Astrocyte (in vitro differentiated cells and primary cell): ENCODE measurements at regions not wholly inside any gene's neighbourhood (a gene's known extent, or its start where the extent isn't known, plus 50 kb on each side); places are given as distances from the start of the nearest gene placed in this dataset.

Source experiments
- DNase-seq: peaks from one replicate; pipeline ENCODE4 v3.0.0-alpha.2; 2010; ENCODE audit warnings: low read depth
- FAIRE-seq: peaks from 2 replicates; lab custom pipeline; 2011; peaks lifted over from hg19 to GRCh38; lab: Jason Lieb, UNC
- H2AFZ ChIP-seq: 2 replicates; pipeline ENCODE4 v1.6.0; 2012; ENCODE audit warnings: low read depth, low read length, inconsistent platforms
- H3K27ac ChIP-seq: 2 replicates; pipeline ENCODE4 v1.5.1; 2011; ENCODE audit warnings: low read depth, low read length, inconsistent platforms
- H3K27me3 ChIP-seq: 2 replicates; pipeline ENCODE4 v1.6.0; 2011; ENCODE audit warnings: low read length, inconsistent platforms; ENCODE audit not compliant: insufficient read depth
- H3K36me3 ChIP-seq: 2 replicates; pipeline ENCODE4 v1.5.1; 2011; ENCODE audit warnings: low read length, inconsistent platforms; ENCODE audit not compliant: insufficient read depth
- H3K4me1 ChIP-seq: 2 replicates; pipeline ENCODE4 v1.5.1; 2011; ENCODE audit warnings: low read length, inconsistent platforms; ENCODE audit not compliant: insufficient read depth
- H3K4me2 ChIP-seq: 2 replicates; pipeline ENCODE4 v1.6.0; 2012; ENCODE audit warnings: low read length, inconsistent platforms
- H3K4me3 ChIP-seq: 2 replicates; pipeline ENCODE4 v1.5.1; 2011; ENCODE audit warnings: low read depth, mild to moderate bottlenecking, low read length, inconsistent platforms; ENCODE audit not compliant: insufficient read depth
- H3K79me2 ChIP-seq: 2 replicates; pipeline ENCODE4 v1.6.0; 2012; ENCODE audit warnings: mild to moderate bottlenecking, low read length, inconsistent platforms; ENCODE audit not compliant: insufficient read depth
- H3K9ac ChIP-seq: 2 replicates; pipeline ENCODE4 v1.6.0; 2012; ENCODE audit warnings: mild to moderate bottlenecking, low read length, inconsistent platforms
- H3K9me3 ChIP-seq: 2 replicates; pipeline ENCODE4 v1.5.1; 2012; ENCODE audit warnings: low read depth, mild to moderate bottlenecking, low read length, inconsistent platforms; ENCODE audit not compliant: insufficient read depth
- H4K20me1 ChIP-seq: 2 replicates; pipeline ENCODE4 v1.6.0; 2012; ENCODE audit warnings: low read length, inconsistent platforms; ENCODE audit not compliant: insufficient read depth
- H3K27ac Mint-ChIP-seq: one replicate; pipeline ENCODE4 v1.8.0; 2021; ENCODE audit warnings: mild to moderate bottlenecking, mixed read lengths; ENCODE audit not compliant: unreplicated experiment
- H3K27me3 Mint-ChIP-seq: one replicate; pipeline ENCODE4 v1.8.0; 2021; ENCODE audit warnings: low read depth, mixed read lengths; ENCODE audit not compliant: unreplicated experiment
- H3K36me3 Mint-ChIP-seq: one replicate; pipeline ENCODE4 v1.8.0; 2021; ENCODE audit warnings: low read depth, mixed read lengths; ENCODE audit not compliant: unreplicated experiment
- H3K4me1 Mint-ChIP-seq: one replicate; pipeline ENCODE4 v1.8.0; 2021; ENCODE audit warnings: low read depth, mixed read lengths; ENCODE audit not compliant: unreplicated experiment
- H3K4me3 Mint-ChIP-seq: one replicate; pipeline ENCODE4 v1.8.0; 2021; ENCODE audit warnings: mild to moderate bottlenecking, moderate library complexity, mixed read lengths; ENCODE audit not compliant: unreplicated experiment
- H3K9me3 Mint-ChIP-seq: one replicate; pipeline ENCODE4 v1.8.0; 2021; ENCODE audit warnings: mild to moderate bottlenecking, mixed read lengths; ENCODE audit not compliant: unreplicated experiment
- EZH2 ChIP-seq: IDR thresholded peaks from 2 replicates; pipeline ENCODE4 v1.6.1; 2012; ENCODE audit warnings: mild to moderate bottlenecking, low read length, inconsistent platforms; ENCODE audit not compliant: insufficient read depth
- TF ChIP-seq, protein P1 (sequence below): IDR thresholded peaks from 2 replicates; pipeline ENCODE4 v1.5.1; 2011; ENCODE audit warnings: low read depth, mild to moderate bottlenecking, inconsistent platforms, low read length, moderate library complexity; ENCODE audit not compliant: insufficient read depth

- Mint-ChIP-seq H3K36me3 (no peaks in the 10 kb centered on the region), H3K4me3 (no peak overlapping the region), H3K9me3 (peaks cover 3% of the 10 kb centered on the region), H3K27ac (no peak overlapping the region), H3K27me3 (no peaks in the 10 kb centered on the region), H3K4me1 (no peaks in the 10 kb centered on the region)
- TF ChIP-seq, protein P1, sequence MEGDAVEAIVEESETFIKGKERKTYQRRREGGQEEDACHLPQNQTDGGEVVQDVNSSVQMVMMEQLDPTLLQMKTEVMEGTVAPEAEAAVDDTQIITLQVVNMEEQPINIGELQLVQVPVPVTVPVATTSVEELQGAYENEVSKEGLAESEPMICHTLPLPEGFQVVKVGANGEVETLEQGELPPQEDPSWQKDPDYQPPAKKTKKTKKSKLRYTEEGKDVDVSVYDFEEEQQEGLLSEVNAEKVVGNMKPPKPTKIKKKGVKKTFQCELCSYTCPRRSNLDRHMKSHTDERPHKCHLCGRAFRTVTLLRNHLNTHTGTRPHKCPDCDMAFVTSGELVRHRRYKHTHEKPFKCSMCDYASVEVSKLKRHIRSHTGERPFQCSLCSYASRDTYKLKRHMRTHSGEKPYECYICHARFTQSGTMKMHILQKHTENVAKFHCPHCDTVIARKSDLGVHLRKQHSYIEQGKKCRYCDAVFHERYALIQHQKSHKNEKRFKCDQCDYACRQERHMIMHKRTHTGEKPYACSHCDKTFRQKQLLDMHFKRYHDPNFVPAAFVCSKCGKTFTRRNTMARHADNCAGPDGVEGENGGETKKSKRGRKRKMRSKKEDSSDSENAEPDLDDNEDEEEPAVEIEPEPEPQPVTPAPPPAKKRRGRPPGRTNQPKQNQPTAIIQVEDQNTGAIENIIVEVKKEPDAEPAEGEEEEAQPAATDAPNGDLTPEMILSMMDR: no peak
- TF ChIP-seq EZH2: no peak
- FAIRE-seq: peak; percentile 5
- Histone ChIP-seq H2AFZ (no peak overlapping the region), H3K27ac (no peak overlapping the region), H3K4me1 (no peaks in the 10 kb centered on the region), H3K4me3 (no peak overlapping the region), H3K4me2 (no peak overlapping the region), H3K36me3 (no peaks in the 10 kb centered on the region), H3K9me3 (no peaks in the 10 kb centered on the region), H3K27me3 (no peaks in the 10 kb centered on the region), H3K9ac (no peak overlapping the region), H3K79me2 (no peaks in the 10 kb centered on the region), H4K20me1 (no peaks in the 10 kb centered on the region)
- DNase-seq: no peak
These were observed 239.1 kb upstream of the NEIL3 start for GRCh38 chr4:177070533-177071058.

DNA sequence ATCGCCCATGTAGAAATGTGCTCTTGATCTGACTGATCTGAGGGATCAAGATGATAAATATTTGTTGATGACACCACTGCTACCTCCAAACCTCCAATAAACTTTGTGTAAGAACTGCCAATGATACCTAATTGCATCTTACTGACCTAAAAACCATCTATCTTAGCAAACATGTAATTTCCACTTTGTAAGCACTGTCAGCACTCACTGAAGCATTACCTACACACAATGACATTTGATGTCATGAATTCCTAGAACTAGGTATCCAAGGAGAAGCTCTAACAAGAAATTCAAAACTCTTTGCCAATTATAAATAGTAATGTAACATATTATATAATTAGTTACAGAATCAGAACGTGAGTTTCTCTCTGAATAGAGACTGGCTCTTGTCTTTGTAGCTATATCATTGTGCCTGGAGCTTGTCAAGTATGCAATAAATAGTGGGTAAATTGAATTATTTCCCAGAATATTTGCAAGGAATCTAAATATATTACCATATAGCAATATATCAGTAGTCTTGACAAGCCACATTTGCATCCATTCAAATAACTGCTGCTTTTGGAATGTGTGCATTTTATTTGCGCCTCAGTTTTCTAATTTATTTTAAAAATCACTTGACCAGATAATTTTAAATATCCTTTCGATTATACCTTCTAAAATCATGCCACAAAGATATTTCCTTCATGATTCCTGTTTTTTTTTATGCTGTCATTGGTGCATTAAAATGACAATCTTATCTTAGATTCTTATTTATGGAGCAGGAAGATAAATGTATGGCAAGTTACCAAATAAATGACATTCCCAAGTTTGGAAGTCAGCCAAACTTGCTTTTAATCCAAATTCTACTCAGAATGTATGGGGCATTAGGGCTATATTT is 232.3 kb upstream of the NEIL3 start:
- no peaks in the 10 kb centered on the region for H3K36me3 ChIP-seq
- H3K27ac ChIP-seq: no peak overlapping the region
- H3K79me2 ChIP-seq: no peaks in the 10 kb centered on the region
- H4K20me1 ChIP-seq: no peaks in the 10 kb centered on the region
- no peak overlapping the region for H3K4me2 ChIP-seq
- no peaks in the 10 kb centered on the region for H3K9me3 Mint-ChIP-seq
- no peaks in the 10 kb centered on the region for H3K36me3 Mint-ChIP-seq
- no peak overlapping the region for H3K27ac Mint-ChIP-seq
- H3K4me1 ChIP-seq: no peaks in the 10 kb centered on the region
- H3K27me3 ChIP-seq: no peaks in the 10 kb centered on the region
- no peaks in the 10 kb centered on the region for H3K9me3 ChIP-seq
- H3K4me3 ChIP-seq: no peak overlapping the region
- no peaks in the 10 kb centered on the region for H3K27me3 Mint-ChIP-seq
- no peak overlapping the region for H3K4me3 Mint-ChIP-seq
- no peak overlapping the region for H2AFZ ChIP-seq
- TF ChIP-seq EZH2: no peak
- TF ChIP-seq, protein P1: no peak
- H3K9ac ChIP-seq: no peak overlapping the region
- FAIRE-seq (no peak), DNase-seq (no peak)
- peaks cover 9% of the 10 kb centered on the region for H3K4me1 Mint-ChIP-seq

DNA sequence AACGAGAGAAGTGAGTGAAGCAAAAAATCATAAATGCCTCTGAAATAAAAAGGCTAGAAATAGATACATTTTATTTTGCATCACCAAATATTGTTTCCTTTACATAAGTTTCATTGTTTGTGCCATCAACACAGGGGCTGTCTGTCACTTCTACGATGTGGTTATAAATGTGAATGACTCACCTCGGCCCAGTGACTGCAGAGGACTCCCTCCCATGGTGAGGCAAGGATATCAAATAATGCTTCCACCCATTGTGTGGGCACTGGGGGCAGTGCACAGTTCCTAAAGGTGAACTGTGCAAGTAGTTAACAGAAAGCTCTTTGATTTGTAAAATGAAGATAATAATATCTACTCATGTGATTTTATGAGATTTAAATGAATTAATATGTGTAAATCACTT is 230.3 kb upstream of the NEIL3 start:
- Mint-ChIP-seq H3K9me3 (no peaks in the 10 kb centered on the region), H3K27me3 (no peaks in the 10 kb centered on the region), H3K36me3 (no peaks in the 10 kb centered on the region), H3K27ac (no peak overlapping the region), H3K4me3 (no peak overlapping the region), H3K4me1 (peaks cover 9% of the 10 kb centered on the region)
- DNase-seq (no peak), FAIRE-seq (no peak)
- Histone ChIP-seq H4K20me1 (no peaks in the 10 kb centered on the region), H3K4me1 (no peaks in the 10 kb centered on the region), H3K79me2 (no peaks in the 10 kb centered on the region), H3K27me3 (no peaks in the 10 kb centered on the region), H3K4me2 (no peak overlapping the region), H3K9ac (no peak overlapping the region), H3K36me3 (no peaks in the 10 kb centered on the region), H3K27ac (no peak overlapping the region), H2AFZ (no peak overlapping the region), H3K4me3 (no peak overlapping the region), H3K9me3 (no peaks in the 10 kb centered on the region)
- TF ChIP-seq, protein P1: no peak
- no peak for TF ChIP-seq EZH2
